ENCODE measurements at regions not wholly inside any gene's neighbourhood (a gene's known extent, or its start where the extent isn't known, plus 50 kb on each side); places are given as distances from the start of the nearest gene placed in this dataset.
"Not testable (repeated sequence)": the region's sequence is repeated elsewhere in the genome, so short reads cannot be mapped to it uniquely, and the experiment has no call there.

GRCh38 chr7:155397758-155398714, 59.9 kb upstream of the EN2 start:
- not testable (repeated sequence) for DNase-seq

GRCh38 chr7:155398944-155399343, 59.0 kb upstream of the EN2 start:
- no peak for DNase-seq

- no peak for DNase-seq
These were observed 58.4 kb upstream of the EN2 start for GRCh38 chr7:155399577-155399976.

GRCh38 chr7:155401231-155401630, 56.7 kb upstream of the EN2 start:
- no peak for DNase-seq

GRCh38 chr7:155401884-155402283, 56.0 kb upstream of the EN2 start:
- DNase-seq = no peak

- no peak for DNase-seq
These were observed 55.0 kb upstream of the EN2 start for GRCh38 chr7:155402941-155403340.

GRCh38 chr7:155404976-155405375, 53.0 kb upstream of the EN2 start:
- DNase-seq = no peak

- no peak for DNase-seq
These were observed 52.3 kb upstream of the EN2 start for GRCh38 chr7:155405399-155406318.

GRCh38 chr7:155407799-155408198, 50.1 kb upstream of the EN2 start:
- no peak for DNase-seq

All from NCI-H146 (cell line).